ENCODE measurements at regions not wholly inside any gene's neighbourhood (a gene's known extent, or its start where the extent isn't known, plus 50 kb on each side); places are given as distances from the start of the nearest gene placed in this dataset.

DNA sequence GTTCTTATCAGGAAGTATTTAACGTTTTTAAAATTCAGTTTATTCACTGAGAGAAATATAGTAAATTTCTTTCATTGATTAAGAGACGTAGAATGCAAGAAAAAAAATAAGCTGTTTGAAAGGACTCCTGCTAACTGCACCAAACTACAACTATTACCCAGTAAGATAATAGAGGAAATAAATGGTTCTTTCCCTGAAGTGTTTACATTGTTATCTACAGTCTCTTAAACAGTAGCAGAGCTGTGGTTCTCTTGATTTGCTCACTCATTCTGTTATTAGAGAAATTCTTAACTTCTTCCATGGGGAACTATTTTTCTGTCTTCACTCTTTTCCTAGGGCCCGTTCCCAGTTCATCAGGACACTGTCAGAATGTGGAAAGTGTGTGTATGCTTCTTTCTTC is 973.0 kb downstream of the KCNJ2 start:
- Histone ChIP-seq H3K4me1 (no peaks in the 10 kb centered on the region), H3K4me3 (no peak overlapping the region), H3K27me3 (no peaks in the 10 kb centered on the region), H3K36me3 (no peaks in the 10 kb centered on the region), H3K9me3 (no peaks in the 10 kb centered on the region), H3K27ac (no peak overlapping the region)
- TF ChIP-seq, protein P1, sequence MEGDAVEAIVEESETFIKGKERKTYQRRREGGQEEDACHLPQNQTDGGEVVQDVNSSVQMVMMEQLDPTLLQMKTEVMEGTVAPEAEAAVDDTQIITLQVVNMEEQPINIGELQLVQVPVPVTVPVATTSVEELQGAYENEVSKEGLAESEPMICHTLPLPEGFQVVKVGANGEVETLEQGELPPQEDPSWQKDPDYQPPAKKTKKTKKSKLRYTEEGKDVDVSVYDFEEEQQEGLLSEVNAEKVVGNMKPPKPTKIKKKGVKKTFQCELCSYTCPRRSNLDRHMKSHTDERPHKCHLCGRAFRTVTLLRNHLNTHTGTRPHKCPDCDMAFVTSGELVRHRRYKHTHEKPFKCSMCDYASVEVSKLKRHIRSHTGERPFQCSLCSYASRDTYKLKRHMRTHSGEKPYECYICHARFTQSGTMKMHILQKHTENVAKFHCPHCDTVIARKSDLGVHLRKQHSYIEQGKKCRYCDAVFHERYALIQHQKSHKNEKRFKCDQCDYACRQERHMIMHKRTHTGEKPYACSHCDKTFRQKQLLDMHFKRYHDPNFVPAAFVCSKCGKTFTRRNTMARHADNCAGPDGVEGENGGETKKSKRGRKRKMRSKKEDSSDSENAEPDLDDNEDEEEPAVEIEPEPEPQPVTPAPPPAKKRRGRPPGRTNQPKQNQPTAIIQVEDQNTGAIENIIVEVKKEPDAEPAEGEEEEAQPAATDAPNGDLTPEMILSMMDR (IDR thresholded peaks at IDR 0.05), result no peak
- TF ChIP-seq POLR2AphosphoS5 (IDR thresholded peaks at IDR 0.05; ENCODE audit: insufficient read depth in 1 of 2, low read depth in 1 of 2), result no peak
- TF ChIP-seq POLR2A (IDR thresholded peaks at IDR 0.05), result no peak
- DNase-seq (ENCODE audit: extremely low spot score in 2 of 2), result no peak
- intact Hi-C loops (cut with DNase I), result no loop called here

DNA sequence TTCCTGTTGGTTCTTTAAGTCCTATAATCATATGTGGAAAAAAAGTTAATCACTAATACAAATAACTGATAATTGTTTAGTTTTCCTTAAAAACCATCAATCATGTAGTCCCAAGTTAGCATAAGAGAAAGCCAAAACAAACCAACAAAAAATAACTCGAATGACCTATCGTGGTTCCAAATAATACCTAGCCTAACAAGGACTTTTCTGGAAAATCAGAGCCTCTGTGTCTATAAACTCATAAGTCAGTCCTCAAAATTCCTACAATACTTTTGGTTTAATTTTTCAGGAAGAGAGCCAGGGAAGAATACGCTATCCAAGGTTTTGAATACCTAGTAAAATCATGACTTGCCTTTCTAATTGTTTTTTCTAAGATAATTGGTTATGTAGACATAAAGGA is 975.3 kb upstream of the SOX9 start:
- no peak overlapping the region for H3K27ac ChIP-seq
- no peak overlapping the region for H3K4me3 ChIP-seq
- TF ChIP-seq POLR2AphosphoS5 (IDR thresholded peaks at IDR 0.05; ENCODE audit: insufficient read depth in 1 of 2, low read depth in 1 of 2), result no peak
- TF ChIP-seq, protein P1 (IDR thresholded peaks at IDR 0.05), result no peak
- TF ChIP-seq POLR2A (IDR thresholded peaks at IDR 0.05), result no peak
- no peaks in the 10 kb centered on the region for H3K4me1 ChIP-seq
- H3K36me3 ChIP-seq, result no peaks in the 10 kb centered on the region
- no peaks in the 10 kb centered on the region for H3K27me3 ChIP-seq
- intact Hi-C loops (cut with DNase I), result no loop called here
- no peaks in the 10 kb centered on the region for H3K9me3 ChIP-seq
- DNase-seq (ENCODE audit: extremely low spot score in 2 of 2), result no peak

DNA sequence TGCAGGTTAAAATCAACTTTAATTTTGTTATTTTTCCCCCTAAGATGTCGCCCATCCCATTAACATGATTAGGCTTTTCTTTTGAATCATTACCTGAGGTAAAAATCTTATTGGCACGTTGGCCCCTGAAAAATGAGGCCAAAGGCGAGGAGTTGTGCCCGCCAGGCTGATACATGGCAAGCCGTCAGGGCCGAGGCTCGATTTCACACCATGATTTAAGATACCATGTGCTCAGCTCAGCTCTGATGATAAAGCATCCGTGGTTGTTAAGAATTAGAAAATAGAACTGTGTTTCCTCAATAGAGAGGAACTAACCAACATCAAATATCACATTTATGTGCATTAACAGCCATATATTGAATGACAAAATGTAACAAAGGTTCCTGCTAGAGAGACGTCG is 972.9 kb upstream of the SOX9 start:
- TF ChIP-seq, protein P1 (IDR thresholded peaks at IDR 0.05), result no peak
- TF ChIP-seq POLR2A (IDR thresholded peaks at IDR 0.05), result no peak
- no peak for TF ChIP-seq POLR2AphosphoS5 (IDR thresholded peaks at IDR 0.05; ENCODE audit: insufficient read depth in 1 of 2, low read depth in 1 of 2)
- H3K4me3 ChIP-seq, result no peak overlapping the region

DNA sequence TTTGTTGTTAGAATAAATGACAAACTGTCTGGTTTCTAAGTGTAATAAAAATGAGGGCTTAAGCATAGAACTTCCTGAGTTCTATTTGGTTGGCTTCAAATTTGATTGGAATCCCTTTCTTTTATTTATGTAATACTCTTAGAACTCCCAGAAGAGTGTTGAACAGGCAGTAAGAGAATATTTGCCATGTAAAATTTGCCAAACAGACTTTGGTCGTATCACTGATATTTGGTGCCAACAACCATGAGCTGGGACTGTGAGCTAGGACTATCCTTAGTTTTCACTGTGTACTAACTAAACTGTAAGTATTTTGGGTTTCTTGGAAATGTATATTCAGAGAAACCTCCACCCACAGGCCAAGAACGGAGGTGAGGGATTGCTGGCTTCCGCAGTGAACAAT is 971.2 kb upstream of the SOX9 start:
- no peaks in the 10 kb centered on the region for H3K4me1 ChIP-seq
- H3K9me3 ChIP-seq, result no peaks in the 10 kb centered on the region
- intact Hi-C loops (cut with DNase I), result no loop called here
- H3K4me3 ChIP-seq, result no peak overlapping the region
- no peaks in the 10 kb centered on the region for H3K36me3 ChIP-seq
- DNase-seq (ENCODE audit: extremely low spot score in 2 of 2), result no peak
- TF ChIP-seq, protein P1 (IDR thresholded peaks at IDR 0.05), result no peak
- no peaks in the 10 kb centered on the region for H3K27me3 ChIP-seq
- no peak overlapping the region for H3K27ac ChIP-seq

More for the DNA sequence above, 972.9 kb upstream of the SOX9 start:
- intact Hi-C loops (cut with DNase I), result no loop called here
- DNase-seq (ENCODE audit: extremely low spot score in 2 of 2), result no peak
- Histone ChIP-seq H3K36me3 (no peaks in the 10 kb centered on the region), H3K27ac (no peak overlapping the region), H3K9me3 (no peaks in the 10 kb centered on the region), H3K4me1 (no peaks in the 10 kb centered on the region), H3K27me3 (no peaks in the 10 kb centered on the region)

DNA sequence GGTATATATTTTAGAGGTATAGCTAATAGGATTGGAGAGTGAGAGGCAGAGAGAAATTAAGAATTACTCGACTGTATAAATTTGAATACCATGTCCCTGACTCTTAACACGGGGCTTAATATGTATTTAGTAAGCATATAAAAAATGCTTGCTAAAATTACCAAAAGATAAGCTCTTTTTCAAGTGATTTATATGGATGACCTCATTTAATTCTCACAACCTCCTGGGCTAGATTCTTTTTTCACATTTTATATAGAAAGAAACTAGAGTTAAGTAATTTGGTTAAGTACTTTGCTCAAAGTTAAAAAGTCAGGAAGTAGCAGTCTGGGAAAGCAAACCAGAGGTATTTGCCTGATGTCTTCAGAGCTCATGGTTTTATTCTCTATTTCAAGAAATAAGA is 963.5 kb upstream of the SOX9 start:
- DNase-seq (ENCODE audit: extremely low spot score in 2 of 2), result no peak
- TF ChIP-seq POLR2AphosphoS5 (IDR thresholded peaks at IDR 0.05; ENCODE audit: insufficient read depth in 1 of 2, low read depth in 1 of 2) (no peak), POLR2A (IDR thresholded peaks at IDR 0.05) (no peak)
- TF ChIP-seq, protein P1 (IDR thresholded peaks at IDR 0.05), result no peak
- Histone ChIP-seq H3K27ac (no peak overlapping the region), H3K36me3 (no peaks in the 10 kb centered on the region), H3K27me3 (no peaks in the 10 kb centered on the region), H3K4me3 (no peak overlapping the region), H3K9me3 (no peaks in the 10 kb centered on the region), H3K4me1 (no peaks in the 10 kb centered on the region)
- intact Hi-C loops (cut with DNase I), result no loop called here

All from vagina (tissue), 2 donors.